GM10248 (cell line): ENCODE measurements at regions not wholly inside any gene's neighbourhood (a gene's known extent, or its start where the extent isn't known, plus 50 kb on each side); places are given as distances from the start of the nearest gene placed in this dataset.

ENCODE experiments used
- CTCF ChIA-PET: fragments of 300-600 bp; sonication (Branson Sonifier 250); formaldehyde crosslinking; extraction: SDS; loops from one replicate; lab custom pipeline; 2021; ENCODE audit warnings: antibody characterized with exemption; lab: Yijun Ruan, JAX
- POLR2A ChIA-PET: fragments of 350-650 bp; sonication (Branson Sonifier 250); formaldehyde crosslinking; extraction: SDS; loops from one replicate; lab custom pipeline; 2020; ENCODE audit warnings: antibody characterized with exemption; lab: Yijun Ruan, JAX
- DNase-seq: peaks from one replicate; pipeline ENCODE4 v3.0.0; 2012; ENCODE audit errors: extremely low spot score
- CTCF ChIP-seq: IDR thresholded peaks from 2 replicates; pipeline ENCODE4 v1.5.1; 2012; ENCODE audit warnings: mild to moderate bottlenecking, low read depth; ENCODE audit errors: extremely low read depth, missing control alignments, control extremely low read depth

GRCh38 chr1:189619682-189620332 is 857.9 kb downstream of the BRINP3 start:
- no peak for DNase-seq
- ChIA-PET POLR2A (no interaction called here), CTCF (interaction anchor here (1.2 kb wide), 1 partner anchor 19 kb away, joined by 3 read pairs; no protein-coding TSS in a partner anchor)
- TF ChIP-seq CTCF: no peak

- CTCF ChIA-PET: no interaction called here
- TF ChIP-seq CTCF: no peak
- DNase-seq: no peak
- POLR2A ChIA-PET: no interaction called here
Observed at GRCh38 chr1:189620471-189620870, 857.2 kb downstream of the BRINP3 start.

GRCh38 chr1:189623336-189623735 is 854.3 kb downstream of the BRINP3 start:
- POLR2A ChIA-PET: no interaction called here
- no peak for TF ChIP-seq CTCF
- CTCF ChIA-PET: no interaction called here
- DNase-seq: no peak

GRCh38 chr1:189627427-189627826 is 850.2 kb downstream of the BRINP3 start:
- no peak for DNase-seq
- POLR2A ChIA-PET: no interaction called here
- CTCF ChIA-PET: interaction anchor here (1.1 kb wide), 1 partner anchor 10 kb away, joined by 3 read pairs; no protein-coding TSS in a partner anchor
- no peak for TF ChIP-seq CTCF

- no peak for DNase-seq
- POLR2A ChIA-PET: no interaction called here
- CTCF ChIA-PET: no interaction called here
- no peak for TF ChIP-seq CTCF
Observed at GRCh38 chr1:189628857-189629256, 848.8 kb downstream of the BRINP3 start.

GRCh38 chr1:189633658-189634057 is 844.0 kb downstream of the BRINP3 start:
- CTCF ChIA-PET: no interaction called here
- TF ChIP-seq CTCF: no peak
- DNase-seq: no peak
- POLR2A ChIA-PET: no interaction called here
